GM19397 (cell line): ENCODE measurements at regions not wholly inside any gene's neighbourhood (a gene's known extent, or its start where the extent isn't known, plus 50 kb on each side); places are given as distances from the start of the nearest gene placed in this dataset.

Source experiments
- ATAC-seq: cut with Tn5 transposase; IDR thresholded peaks from one replicate; pipeline ENCODE4 v1.9.1; 2021; ENCODE audit warnings: mild to moderate bottlenecking, moderate library complexity; ENCODE audit not compliant: unreplicated experiment

DNA sequence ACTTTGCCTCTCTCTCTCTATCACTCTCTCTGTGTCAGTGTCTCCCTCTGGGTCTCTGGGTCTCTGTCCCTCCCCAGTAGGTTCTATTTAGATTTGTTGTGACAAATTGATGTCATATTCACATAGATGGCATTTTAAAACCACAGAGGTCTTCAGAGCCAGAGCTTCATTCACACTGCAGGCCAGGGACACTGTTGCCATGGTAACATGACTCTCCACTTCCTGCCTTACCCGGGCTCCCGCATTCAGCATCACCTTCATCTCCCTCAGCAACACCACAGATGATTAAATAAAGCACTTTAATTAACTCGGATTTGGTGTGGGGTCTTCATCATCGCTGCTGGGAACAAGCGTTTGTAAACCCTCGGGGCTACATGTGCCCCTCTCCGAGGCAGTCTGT, 132.6 kb downstream of the ETS2 start:
- no peak for ATAC-seq

DNA sequence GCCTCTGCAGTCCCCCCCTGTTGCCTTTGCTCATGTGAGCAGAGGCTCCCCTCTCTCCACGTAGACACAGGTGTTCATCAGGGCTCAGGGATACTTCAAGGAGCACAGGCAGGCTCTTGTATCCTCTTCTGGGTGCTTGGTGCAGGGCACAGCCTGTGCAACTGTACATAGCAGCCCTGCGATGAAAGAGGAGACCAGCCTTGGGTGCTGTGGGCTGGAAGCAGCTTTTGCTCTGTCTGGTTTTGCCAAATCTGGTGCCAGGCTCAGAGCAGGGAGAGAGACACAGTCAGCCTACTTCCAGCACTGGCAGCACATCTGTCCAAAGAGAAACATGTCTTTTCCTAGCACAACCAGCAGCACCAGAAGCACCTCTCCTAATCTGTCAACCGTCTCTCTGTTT, 132.1 kb downstream of the ETS2 start:
- no peak for ATAC-seq

DNA sequence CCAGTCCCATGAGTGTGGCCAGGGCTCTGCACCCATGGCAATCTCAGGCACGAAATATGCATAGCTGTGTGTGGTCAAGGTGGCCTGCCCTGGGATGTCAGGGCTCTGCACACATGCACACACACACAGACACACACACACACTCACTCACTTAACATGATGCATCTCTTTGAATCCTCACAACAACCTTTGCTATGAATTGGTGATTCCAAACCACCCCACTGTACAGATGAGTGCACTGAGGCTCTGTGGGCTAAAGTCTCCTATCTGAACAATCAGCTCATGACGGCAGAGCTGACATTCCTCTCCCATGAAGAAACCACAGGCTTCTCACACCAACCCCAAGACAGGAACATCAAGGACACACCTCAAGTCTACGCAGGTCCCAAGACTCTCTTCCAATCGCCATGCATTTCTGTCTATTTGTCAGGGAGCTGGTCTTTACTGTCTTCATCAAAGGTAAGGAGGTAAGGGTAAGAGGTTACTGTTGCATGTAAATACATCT, 131.6 kb downstream of the ETS2 start:
- ATAC-seq, result no peak

DNA sequence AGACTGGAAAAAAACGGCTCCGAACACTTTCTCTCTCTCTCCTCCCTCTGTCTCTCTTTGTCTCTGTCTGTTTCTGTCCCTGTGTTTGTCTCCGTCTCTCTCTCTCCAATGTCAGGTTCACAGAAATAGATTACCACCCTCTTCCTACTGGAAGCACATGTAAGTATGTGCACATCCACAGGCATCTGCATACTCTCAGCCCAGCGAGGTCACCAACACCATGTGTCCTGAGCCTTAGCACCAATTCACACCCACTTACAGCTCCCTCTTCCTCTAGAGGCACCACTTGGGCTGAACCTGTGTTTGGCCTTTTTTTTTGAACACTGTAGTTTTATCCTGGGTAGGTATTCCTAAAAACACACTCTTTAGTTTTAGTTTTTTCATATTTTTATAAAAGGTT, 130.5 kb downstream of the ETS2 start:
- no peak for ATAC-seq

DNA sequence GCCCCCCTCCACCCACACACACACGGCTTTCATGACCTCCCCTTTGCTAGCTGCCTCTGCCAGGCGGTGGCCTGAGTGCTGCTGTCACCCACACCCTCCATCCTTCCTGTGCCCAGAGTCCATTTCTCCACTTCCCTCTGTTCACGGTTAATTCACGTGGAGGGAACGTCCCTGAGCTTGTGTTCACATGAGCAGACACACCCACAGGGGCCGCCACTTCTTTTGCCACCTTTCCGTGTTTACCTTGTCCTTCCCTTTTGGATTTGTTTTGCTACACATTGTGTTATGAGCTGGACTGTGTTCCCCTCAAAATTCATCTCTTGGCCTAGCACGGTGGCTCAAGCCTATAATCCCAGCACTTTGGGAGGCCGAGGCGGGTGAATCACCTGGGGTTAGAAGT, 128.0 kb downstream of the ETS2 start:
- no peak for ATAC-seq

DNA sequence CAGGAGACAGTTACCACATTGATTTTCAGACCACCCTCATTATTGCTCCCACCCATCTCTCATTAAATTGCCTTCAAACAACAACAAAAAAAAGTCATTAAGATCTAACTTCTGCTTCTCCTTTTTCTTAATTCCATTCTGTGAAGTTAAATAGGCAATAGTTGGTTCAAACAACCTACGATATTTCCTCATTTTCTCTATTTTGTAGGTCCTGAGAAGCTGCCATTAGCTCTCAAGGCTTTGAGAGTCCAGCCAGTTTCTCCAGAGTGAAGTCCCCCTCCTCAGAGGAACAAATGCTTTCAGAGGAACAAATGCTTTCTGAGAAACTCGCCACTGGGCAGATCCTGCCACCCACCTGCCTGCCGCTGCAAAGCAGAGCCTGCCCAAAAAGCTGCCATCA, 125.6 kb downstream of the ETS2 start:
- no peak for ATAC-seq

DNA sequence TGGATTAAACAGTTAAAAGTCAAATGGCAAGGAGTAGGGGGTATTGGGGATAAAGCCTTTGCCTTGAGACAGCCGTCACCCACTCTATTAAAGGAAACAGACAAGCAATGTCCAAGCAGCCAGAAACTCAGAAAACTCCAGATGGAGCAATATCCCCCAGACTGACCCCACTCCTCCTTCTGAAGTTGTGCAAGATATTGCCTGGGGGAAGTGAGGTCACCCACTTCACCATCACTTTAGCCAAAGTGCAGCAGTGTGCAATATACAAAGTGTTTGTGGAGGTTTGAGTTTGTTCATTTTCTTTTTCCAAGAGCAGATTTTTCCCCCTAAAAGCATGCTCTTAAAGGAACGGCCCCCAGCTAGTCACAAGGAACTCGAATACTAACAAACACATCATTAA, 125.1 kb downstream of the ETS2 start:
- no peak for ATAC-seq

DNA sequence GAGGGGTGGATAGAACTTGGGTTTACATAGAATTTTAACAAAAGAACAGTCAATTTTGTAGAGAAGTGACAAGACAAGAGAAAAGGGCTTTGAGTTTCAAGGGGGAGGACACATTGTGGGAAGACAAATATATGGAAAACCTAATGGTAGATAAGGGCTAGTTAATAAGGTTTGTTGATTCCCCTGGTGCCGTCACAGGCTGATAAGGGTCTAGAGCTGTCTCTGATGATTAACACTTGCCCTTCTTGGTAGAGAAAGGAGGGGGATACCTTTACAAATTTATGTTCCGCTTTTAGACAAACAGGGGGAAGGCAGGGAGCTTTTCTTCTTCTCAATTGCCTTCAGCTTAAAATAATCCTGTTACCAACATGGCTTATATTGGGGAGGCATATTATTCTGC, 124.3 kb downstream of the ETS2 start:
- ATAC-seq, result no peak

DNA sequence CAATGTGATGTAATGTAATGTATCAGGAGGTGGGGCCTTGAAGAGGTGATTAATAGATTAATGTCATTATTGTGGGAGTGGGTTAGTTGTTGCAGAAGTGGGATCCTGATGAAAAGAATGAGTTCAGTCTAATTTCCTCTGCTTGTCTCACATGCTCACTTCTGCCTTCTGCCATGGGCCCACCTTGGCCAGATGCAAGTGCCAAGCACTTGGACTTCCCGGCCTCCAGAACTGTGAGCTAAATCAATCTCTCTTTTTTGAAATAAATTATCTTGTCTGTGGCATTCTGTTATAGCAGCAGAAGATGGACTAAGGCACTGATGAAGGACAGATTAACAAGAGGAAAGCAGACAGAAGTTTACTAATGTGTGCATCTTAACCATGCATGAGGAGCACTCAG, 123.9 kb downstream of the ETS2 start:
- no peak for ATAC-seq

DNA sequence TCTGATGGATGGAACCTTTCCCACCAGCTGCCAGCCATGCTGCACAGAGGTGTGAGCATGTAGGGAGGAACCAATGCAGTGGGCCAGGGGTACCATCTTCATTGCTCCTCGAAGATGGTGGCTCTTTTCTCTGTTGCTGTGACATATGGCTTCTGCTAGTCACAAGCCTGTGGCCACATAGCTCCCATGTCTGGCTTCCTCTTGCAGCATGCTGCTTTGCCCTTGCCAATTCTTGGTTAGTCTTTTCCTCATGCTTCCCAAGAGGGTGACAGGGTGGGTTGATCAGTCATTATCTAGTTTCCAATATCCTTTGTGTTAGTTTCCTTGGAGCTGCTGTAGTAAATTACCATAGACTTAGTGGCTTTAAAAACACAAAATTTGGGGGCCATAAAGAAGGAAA, 123.4 kb downstream of the ETS2 start:
- ATAC-seq, result no peak

DNA sequence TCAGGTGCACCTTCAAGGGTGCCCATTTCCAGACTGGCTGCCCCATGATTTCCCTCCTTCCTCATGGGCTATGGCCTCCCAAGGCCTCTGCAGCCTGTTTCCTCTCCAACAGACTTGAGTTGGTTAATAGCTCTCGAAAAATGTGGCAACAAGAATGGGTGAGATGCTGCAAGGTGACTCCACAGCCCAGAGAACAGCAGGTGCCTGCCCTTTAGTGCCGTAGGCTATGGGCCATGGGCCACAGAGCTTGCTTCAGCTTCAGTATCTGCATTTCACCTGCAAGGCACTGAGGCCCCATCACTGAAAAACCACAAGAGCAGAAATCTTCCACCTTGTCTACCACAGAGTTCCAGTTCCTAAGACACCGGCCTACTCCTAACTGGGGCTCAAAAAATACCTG, 122.0 kb downstream of the ETS2 start:
- ATAC-seq, result no peak

DNA sequence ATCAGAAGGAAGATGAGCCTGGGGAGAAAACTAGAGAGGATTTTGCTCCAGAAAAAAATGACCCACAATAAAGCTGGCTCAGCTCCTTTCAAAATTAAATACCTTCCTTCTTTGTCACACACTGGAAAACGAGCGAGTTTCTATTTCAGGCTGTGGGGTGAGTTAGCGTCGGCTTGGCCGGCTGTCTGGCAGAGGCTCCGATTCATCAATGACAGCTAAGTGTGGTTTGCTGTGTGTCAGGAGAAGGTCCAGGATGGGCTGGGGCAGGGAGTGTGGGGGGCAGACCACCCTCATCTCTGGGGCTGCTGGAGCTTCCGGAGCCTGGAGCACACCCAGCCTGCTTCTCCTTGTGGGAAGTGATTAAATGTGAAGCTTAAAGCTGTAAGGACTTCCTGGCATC, 120.2 kb downstream of the ETS2 start:
- no peak for ATAC-seq

DNA sequence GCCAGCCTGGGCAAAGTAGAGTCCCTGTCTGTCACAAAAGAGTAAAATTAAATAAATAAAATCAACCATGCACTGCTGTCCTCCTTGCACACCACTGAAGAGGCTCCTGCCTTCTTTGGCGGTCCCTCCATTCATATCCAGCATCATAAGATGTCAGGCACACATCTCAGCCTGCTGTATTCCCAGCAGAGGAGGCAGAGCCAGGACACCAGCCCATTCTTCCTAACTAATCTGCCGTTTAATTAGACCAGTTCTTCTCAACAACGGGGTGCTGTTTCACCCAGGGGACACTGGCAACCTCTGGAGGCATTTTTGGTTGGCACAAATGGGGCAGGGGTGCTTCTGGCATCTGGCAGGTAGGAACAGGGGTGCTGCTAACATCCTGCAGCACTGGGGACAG, 119.7 kb downstream of the ETS2 start:
- no peak for ATAC-seq

DNA sequence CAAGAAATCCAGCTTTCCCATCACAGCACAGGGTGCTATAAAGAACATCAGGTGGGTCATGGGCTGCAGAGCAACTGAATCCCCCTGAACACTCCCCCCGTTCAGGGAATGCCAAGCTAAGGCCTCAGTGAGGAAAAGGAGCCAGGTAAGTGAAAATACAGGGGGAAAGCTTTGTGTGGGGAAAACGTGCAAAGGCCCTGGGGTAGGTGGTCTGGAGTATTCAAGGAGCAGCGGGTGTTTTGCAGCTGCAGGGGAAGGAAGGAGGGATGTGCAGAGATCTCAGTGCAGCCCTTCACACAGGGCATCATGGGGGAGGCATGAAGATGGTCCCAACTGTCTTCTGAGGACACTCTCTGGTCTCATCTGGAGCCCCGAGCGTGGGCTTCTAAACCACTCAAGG, 119.2 kb downstream of the ETS2 start:
- ATAC-seq, result no peak

DNA sequence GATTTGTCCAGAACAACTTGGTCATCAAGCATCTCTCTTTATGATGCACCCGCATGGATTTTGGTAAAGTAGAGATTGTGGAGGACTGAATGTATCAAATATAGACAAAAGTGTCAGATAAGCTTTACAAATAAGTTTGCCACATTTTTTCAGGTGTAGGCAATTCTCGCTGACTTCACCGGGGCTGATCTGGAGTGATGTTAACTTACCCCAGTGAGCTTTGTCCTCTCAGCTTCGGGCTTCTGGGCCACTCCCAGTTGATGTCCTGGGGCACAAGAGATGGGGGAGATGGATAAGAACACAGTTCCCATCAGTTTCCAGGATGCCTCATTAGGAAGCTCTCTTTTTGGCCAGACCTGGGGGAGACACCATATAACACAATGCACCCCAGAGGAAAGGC, 117.7 kb downstream of the ETS2 start:
- no peak for ATAC-seq

DNA sequence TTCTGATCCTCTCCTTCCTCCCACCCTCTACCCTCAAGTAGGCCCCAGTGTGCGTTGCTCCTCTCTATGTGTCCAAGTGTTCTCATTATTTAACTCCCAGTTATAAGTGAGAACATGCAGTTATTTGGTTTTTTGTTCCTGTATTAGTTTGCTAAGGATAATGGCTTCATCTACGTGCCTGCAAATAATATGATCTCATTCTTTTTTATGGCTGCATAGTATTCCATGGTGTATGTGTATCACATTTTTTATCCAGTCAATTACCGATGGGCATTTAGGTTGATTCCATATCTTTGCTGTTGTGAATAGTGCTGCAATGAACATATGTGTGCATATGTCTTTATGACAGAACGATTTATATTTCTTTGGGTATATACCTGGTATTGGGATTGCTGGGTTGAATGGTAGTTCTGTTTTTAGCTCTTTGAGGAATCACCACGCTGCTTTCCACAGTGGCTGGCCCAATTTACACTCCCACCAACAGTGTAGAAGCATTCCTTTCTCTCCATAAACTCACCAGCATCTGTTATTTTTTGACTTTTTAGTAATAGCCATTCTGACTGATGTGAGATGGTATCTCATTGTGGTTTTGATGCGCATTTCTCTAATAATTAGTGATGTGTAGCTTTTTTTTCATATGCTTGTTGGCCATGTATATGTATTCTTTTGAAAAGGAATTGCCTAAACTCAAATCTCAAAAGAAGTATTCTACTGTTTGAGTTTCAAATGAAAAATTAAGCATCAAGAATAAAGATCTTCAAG, 116.9 kb downstream of the ETS2 start:
- ATAC-seq, result no peak

DNA sequence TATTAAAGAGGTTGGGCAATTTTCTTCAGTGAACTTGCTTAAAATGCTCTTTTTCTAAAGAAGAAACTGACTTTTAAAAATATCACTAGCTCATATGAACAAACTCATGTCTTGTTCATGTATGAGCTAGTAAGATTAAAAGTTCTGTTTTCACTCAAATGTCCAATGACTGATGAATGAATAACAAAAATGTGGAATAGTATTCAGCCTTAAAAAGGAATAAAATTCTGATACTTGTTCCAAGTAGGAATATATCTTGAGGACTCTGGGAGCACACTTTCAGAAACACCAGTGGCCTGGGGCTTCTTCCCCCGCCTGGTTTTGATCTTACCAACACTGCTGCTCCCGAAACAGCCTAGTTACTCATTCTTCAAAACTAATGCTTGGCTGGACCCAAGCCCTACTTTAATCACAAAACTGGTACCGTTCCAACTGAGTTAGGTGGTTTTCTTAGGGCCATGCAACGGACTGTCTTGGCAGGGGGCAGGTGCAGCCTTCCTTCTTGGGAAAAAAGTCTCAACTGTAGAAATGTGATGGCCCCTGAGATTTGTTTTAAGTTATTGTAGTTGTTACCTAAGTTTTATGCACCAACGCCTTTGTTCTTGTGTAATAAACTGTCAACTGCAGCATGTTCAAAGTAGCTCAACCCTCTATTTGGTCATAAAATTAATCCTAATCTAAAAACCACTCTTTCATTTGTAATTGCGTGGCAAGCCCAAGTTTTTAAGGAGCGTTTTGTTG, 116.0 kb downstream of the ETS2 start:
- ATAC-seq, result no peak

DNA sequence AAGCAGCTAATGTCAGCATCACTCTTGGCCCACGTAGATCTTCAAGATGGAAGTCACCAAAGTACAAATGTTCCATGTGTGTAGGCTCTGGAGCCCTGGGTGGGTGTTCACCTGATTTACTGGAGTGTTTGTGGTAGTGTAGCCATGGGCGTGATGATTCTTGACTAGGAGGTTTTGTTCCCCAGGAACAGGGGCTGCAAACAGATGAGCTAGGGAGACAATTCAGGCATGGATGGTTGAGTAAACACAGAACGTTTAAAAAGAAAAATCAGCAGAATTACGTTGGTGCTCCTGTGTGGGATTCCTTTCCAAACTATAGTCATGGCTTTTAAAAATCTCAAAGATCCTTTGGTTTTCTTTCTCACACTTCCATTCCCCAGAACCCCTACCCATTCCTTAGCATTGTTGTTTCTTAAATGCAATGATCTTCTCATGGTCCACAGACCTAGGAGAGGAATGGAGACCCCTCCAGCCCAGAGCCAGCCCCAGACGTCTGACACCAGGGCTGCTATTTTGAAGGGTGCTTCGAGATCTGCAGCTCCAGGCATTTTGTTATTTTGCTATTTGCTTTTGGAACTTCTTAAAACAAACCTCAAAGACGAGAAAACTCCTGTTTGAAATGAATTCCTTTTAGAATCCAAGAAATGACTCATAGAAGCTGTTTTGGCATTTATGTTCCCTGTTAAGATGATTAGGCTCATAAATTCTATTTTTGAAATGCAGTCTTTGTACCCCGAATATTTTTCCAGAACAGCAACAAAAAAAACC, 115.1 kb downstream of the ETS2 start:
- ATAC-seq, result no peak

DNA sequence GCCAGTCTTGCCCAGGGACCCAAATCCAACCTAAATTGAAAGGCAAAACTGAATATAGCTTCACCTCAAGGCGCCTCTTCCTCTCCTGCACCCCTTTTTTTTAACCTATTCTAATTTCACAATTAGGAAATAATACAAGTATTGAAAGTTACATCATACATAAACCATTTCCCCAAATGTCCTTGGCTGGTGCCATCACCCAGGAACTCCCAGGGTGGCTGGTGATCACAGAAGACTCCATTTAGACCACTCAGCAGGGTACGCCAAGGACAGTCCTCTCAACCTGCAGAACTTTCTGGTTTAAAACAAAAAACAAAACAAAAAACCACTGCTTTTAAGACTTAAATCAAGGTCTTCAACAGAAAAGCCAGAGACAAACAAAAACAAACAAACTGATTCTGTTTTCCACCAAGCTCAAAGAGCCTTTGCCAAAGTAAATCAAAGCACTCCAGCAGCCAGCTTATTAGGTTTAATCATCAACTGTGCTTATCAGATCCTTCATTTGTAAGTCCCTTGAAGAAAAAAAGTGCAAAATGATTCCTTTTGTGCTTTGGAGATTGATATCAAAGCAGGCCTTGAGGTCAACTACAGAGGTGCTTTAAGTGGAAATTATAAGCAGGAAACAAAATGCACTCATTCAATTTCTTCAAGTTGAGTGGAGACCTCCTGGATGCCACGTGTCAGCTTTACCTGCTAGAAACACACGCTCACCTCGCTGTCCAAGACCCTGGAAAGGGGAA, 113.0 kb downstream of the ETS2 start:
- no peak for ATAC-seq

DNA sequence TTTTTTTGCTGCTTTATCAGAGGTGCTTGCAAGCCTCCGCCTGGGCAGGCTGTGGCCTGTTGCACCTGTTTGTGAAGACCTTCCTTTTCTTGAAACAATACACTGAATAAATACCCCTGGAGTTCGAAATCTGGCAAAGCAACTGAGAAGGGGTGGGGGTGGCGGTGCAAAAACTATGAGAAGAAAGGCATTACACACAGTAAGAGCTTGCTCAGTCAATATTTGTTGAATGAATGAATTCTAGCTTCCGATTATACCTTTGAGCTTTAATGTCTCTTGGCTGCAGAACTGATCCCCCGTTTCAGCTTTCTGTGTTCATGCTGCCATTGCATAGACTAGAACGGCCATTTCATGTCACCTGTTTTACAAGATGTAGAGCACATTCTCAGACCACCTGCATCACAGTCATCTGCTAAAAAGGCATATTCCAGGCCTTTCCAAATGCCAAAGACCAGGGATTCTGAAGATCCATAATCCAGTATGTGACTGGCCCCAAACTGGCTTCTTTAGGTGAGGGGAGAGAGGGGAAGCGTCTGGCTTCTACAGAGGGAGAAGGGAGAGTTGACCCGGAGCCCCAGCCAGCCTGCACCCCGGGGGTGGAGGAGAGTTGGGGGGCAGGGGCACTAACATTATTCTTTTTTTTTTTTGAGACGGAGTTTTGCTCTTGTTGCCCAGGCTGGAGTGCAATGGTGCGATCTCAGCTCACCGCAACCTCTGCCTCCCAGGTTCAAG, 111.5 kb downstream of the ETS2 start:
- ATAC-seq, result no peak
